ENCODE measurements at regions not wholly inside any gene's neighbourhood (a gene's known extent, or its start where the extent isn't known, plus 50 kb on each side); places are given as distances from the start of the nearest gene placed in this dataset.

DNA sequence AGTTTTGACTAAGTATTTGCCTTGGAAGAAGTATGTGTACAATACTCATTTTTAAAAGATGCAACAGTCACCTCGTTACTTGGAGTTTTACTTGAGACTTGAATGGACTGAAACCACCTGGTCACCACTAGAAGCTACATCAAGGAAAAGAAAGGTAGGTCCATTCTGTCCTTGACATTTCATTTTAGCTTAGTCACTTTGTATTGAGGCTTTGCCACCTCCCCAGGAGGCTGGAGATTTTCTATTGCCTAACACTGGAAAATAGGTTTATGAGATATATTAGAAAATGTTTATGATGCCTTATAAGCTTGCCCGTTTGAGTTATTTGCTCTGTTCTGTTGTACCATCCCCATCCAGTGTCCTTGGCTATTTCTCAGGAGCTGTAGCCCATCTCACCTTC, 107.9 kb upstream of the ETAA1 start:
- no peak overlapping the region for H3K56ac ChIP-seq (ENCODE audit: insufficient read length, low read depth, low read length)
- Mint-ChIP-seq H3K27me3 (ENCODE audit: low read depth) (no peaks in the 10 kb centered on the region), H3K27ac (no peak overlapping the region), H3K9me3 (no peaks in the 10 kb centered on the region), H3K4me1 (peaks cover 0 to 2% of the 10 kb centered on the region in 2 experiments; a peak in 1 of 4 replicates), H3K36me3 (ENCODE audit: insufficient read depth in 1 of 3, low read depth in 3 of 3) (no peaks in the 10 kb centered on the region), H3K4me3 (no peak overlapping the region)
- no peaks in the 10 kb centered on the region for H3K27me3 ChIP-seq (ENCODE audit: insufficient read depth, low read length)
- no peaks in the 10 kb centered on the region for H3K4me1 ChIP-seq (ENCODE audit: insufficient read depth, low read length)
- no peaks in the 10 kb centered on the region for H3K23me2 ChIP-seq (ENCODE audit: insufficient read length, low read depth, low read length, poor library complexity, severe bottlenecking)
- WGBS (ENCODE audit: extremely low coverage, insufficient read length, low lambda C conversion rate), result no CpG with 5 or more reads among the region's 2 CpGs
- no peaks in the 10 kb centered on the region for H3K79me1 ChIP-seq (ENCODE audit: insufficient read depth, low read depth, low read length, poor library complexity, severe bottlenecking)
- H4K8ac ChIP-seq (replicated peaks; ENCODE audit: insufficient read length, low read depth, low read length), result no peak overlapping the region
- H3K4ac ChIP-seq (ENCODE audit: low read depth, low read length), result no peak overlapping the region
- no peak overlapping the region for H2BK20ac ChIP-seq (ENCODE audit: low read depth, low read length, poor library complexity, severe bottlenecking)
- H3K23ac ChIP-seq (ENCODE audit: insufficient read length, low read depth, low read length), result no peak overlapping the region
- no peaks in the 10 kb centered on the region for H3K79me2 ChIP-seq (ENCODE audit: insufficient read depth, low read length)
- no peak overlapping the region for H3K14ac ChIP-seq (ENCODE audit: insufficient read depth, low read length)
- H2BK12ac ChIP-seq (ENCODE audit: insufficient read length, low read depth, low read length), result no peak overlapping the region
- H2AFZ ChIP-seq (ENCODE audit: low read length), result no peak overlapping the region
- H2BK120ac ChIP-seq (ENCODE audit: low read depth, low read length, poor library complexity, severe bottlenecking), result no peak overlapping the region
- H4K5ac ChIP-seq (ENCODE audit: insufficient read length, low read depth, low read length), result no peak overlapping the region
- no peak overlapping the region for H3K18ac ChIP-seq (ENCODE audit: insufficient read length, low read depth, low read length)
- no peak overlapping the region for H2BK15ac ChIP-seq (ENCODE audit: low read depth, low read length)
- no peak overlapping the region for H4K91ac ChIP-seq (ENCODE audit: insufficient read length, low read depth, low read length)
- H3K4me2 ChIP-seq (ENCODE audit: insufficient read depth, insufficient read length, low read length), result no peak overlapping the region
- no peak overlapping the region for H2BK5ac ChIP-seq (ENCODE audit: insufficient read length, low read length)
- no peak for DNase-seq
- no peak overlapping the region for H3K27ac ChIP-seq (ENCODE audit: insufficient read length, low read depth, low read length)
- TF ChIP-seq, protein P1, sequence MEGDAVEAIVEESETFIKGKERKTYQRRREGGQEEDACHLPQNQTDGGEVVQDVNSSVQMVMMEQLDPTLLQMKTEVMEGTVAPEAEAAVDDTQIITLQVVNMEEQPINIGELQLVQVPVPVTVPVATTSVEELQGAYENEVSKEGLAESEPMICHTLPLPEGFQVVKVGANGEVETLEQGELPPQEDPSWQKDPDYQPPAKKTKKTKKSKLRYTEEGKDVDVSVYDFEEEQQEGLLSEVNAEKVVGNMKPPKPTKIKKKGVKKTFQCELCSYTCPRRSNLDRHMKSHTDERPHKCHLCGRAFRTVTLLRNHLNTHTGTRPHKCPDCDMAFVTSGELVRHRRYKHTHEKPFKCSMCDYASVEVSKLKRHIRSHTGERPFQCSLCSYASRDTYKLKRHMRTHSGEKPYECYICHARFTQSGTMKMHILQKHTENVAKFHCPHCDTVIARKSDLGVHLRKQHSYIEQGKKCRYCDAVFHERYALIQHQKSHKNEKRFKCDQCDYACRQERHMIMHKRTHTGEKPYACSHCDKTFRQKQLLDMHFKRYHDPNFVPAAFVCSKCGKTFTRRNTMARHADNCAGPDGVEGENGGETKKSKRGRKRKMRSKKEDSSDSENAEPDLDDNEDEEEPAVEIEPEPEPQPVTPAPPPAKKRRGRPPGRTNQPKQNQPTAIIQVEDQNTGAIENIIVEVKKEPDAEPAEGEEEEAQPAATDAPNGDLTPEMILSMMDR (conservative IDR thresholded peaks at IDR 0.05), result no peak
- no peak overlapping the region for H3T11ph ChIP-seq (ENCODE audit: low read length)
- no peak overlapping the region for H3K9ac ChIP-seq (ENCODE audit: extremely low read depth, insufficient read length, low read length)
- no peaks in the 10 kb centered on the region for H4K20me1 ChIP-seq (ENCODE audit: control insufficient read depth, insufficient read depth, insufficient read length)
- no peak overlapping the region for H2AK5ac ChIP-seq (ENCODE audit: insufficient read length, low read length)
- no peaks in the 10 kb centered on the region for H3K9me3 ChIP-seq (ENCODE audit: control insufficient read depth, low read depth, low read length)

Data from H9 (cell line).